Erythroblast (primary cell): ENCODE measurements at regions not wholly inside any gene's neighbourhood (a gene's known extent, or its start where the extent isn't known, plus 50 kb on each side); places are given as distances from the start of the nearest gene placed in this dataset.

ENCODE experiments used
- GATA1 ChIP-seq: IDR thresholded peaks from 2 replicates; pipeline ENCODE4 v1.6.1; 2011; ENCODE audit warnings: low read depth, mild to moderate bottlenecking, control low read depth, low read length, moderate library complexity
- POLR2A ChIP-seq: IDR thresholded peaks from 2 replicates; pipeline ENCODE4 v1.6.1; 2011; ENCODE audit warnings: mild to moderate bottlenecking, low read length

- TF ChIP-seq POLR2A (no peak), GATA1 (no peak)
Observed at GRCh38 chr10:29719281-29719675, 84.5 kb upstream of the SVIL start.
